NCI-H774 (cell line): ENCODE measurements at regions not wholly inside any gene's neighbourhood (a gene's known extent, or its start where the extent isn't known, plus 50 kb on each side); places are given as distances from the start of the nearest gene placed in this dataset.

ENCODE experiments used
- DNase-seq: peaks from one replicate; lab custom pipeline; 2025; lab: John Stamatoyannopoulos, UW

DNA sequence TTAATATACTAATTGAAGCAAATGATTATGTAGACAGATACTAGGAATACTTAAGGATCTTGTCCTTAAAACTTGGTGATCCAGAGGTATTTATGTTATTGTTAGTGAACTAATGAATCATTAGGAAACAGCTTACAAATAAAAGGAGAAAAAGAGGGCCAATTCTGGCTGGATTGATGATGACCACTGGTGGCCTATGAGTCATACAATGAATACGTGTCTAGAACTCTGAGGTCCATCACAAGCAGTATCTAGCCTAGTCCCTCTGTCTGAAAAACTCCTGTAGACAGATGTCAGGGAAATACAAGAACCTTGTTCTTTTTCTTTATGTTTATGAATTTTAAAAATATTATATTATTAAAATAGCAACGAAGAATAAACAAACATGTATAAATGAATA is 51.7 kb upstream of the RTL1 start:
- DNase-seq = no peak

DNA sequence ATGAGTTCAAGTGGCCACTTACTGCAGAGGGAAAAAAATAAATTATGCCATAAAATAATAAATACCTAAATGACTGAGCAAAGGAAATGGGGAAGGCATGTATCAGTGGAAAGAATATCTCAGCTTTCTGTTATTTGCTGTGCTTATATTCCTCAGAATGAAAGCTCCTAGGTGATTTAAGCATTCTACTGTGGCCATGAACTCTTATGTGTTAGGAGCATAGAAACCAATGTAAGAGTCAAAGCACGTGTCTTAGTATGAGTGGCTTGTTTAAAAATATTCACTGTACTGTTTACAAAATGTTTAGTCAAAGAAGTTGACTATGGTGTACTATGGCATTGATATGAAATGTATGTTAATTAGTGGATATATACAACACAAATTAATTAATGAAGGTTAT is 59.0 kb upstream of the RTL1 start:
- DNase-seq = no peak

DNA sequence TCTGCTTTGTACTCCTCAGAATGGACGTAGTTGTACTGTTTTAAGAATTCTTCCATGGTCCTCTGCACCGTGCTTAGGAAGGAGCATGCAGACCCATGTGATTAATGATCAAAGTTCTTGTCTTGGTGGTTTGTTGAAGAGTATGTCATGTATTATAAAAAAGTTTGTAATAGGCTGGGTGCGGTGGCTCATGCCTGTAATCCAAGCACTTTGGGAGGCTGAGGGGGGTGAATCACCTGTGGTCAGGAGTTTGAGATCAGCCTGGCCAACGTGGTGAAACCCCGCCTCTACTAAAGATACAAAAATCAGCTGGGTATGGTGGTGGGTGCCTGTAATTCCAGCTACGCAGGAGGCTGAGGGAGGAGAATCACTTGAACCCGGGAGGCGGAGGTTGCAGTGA is 61.8 kb upstream of the RTL1 start:
- DNase-seq = no peak

DNA sequence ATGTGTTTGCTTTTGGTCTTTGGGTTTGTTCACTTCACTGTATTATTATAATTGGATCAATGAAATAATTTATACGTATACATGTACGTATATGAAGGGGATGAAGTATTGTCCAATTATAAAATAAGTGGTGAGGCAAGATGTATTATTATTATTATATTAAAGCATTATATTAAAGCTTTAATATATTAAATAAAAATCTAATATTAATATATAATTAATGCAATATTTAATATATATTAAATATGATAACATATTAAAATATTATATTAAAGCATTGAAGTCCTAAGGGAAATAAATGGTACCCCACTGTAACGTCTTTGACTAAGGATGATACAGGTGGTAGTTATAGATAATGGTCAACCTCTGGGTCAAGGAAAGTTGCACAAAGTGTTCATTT is 63.7 kb upstream of the RTL1 start:
- DNase-seq = no peak

DNA sequence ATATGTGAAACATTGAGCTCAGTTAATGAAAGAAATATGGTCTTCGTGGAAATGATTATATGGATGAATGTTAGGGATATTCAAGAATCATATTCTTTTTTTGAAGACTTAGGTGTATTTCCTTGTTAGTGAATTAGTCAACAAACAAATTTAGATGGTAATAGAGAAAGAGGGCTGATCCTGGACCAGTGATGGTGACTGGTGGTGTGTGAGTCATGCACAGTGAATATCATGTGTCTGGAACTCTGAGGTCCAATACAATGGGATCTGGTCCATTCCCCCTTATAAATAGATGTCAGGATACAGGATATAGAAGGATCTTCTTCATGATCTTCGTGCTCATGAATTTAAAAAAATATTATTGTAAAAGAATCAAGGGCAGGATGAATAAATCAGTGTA is 64.4 kb upstream of the RTL1 start:
- no peak for DNase-seq

DNA sequence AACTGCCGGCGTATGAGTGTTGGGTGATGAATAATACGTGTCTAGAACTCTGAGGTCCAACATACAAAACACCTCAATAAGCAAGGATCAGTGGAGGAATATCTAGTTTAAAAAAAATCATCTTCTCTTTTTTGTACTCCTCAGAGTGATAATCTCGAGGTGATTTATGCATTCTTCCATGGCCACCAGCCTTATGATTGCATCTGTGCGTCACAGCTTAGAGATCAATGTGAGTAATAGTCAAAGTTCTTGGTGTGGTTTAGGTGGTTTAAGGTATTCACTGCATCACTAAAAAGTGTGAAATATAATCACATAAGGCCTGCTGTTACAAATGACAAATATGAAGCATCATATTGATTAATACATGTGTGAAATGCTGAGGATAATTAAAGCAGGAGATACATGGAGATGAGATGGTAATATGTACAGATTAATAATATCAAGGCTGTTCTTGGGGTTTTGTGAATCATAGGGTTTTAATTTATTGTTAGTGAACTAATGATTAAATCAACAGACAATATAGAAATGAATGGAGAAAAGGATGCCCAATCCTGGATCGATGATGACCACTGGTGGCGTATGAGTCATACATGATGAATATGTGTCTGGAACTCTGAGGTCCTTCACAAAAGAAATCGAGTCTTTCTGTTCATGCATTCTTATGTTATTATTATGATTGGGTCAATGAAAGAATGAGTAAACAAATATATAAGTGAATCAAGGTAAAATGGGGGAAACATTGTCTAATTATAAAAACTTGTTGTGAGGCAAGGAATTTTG is 68.8 kb upstream of the RTL1 start:
- DNase-seq = no peak

DNA sequence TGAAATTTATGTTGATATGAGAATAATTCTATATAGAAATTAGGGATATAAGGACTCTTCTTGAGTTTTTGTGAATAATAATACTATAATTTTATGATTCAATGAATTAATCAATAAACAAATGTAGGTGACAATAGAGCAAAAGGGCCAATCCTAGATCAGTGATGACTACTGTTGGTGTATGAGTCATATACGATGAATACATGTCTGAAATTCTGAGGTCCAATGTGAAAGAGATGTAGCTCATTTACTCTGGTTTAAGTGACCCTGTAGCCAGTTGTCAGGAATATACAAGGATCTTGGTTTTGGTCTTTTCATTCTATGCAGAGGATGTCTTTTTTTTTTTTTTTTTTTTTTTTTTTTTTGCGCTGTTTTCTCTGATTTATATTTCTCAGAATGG is 72.1 kb upstream of the RTL1 start:
- DNase-seq = no peak

DNA sequence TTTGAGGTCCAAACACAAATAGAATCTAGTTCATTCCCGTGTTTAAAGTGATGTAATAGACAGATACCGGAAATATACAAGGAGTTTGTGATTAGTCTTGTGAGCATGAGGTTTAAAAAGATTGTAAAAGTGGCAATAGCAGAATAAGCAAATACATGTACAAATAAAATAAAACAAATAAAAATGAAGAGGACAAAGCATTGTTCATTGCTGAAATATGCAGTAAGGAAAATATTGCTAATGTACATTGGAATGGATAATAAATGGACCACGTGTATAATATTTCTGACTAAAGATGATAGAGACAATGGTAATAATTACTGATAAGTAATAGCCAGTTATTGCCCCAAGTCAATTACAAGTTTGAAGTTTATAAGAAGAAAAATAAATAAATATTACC is 75.6 kb upstream of the RTL1 start:
- DNase-seq = no peak

DNA sequence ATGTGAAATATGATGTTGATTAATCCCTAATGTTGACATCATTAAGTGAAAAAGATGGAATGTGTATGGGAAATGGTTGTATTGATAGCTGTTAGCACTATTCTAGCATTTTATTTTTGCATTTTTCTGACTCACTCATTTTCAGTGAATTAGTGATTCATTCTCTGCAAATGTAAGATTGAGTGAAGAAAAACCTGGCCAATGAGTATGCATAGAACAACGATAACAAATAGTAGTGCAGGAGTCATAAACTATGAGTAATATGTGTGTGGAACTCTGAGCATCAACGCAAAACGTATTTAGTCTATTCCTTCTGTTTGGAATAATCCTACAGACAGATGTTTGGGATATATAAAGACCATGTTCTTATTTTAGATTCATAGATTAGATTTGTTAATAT is 76.3 kb upstream of the RTL1 start:
- DNase-seq = no peak

DNA sequence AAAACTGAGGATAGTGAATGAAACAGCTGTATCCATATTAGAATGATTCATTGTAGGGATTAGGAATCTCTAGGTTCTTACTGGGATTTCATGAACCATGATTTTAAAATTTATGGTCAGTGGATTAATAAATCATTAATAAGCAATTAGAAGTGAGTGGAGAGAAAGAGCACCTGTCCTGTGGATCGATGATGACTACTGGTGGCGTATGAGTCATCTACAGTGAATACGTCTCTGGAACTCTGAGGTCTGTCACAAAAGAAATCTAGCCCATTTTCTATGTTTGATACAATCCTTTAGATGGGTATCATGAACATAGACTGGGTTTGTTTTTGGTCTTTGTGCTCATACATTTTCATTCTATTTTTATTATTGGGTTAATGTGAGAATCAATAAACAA is 77.3 kb upstream of the RTL1 start:
- DNase-seq = no peak

DNA sequence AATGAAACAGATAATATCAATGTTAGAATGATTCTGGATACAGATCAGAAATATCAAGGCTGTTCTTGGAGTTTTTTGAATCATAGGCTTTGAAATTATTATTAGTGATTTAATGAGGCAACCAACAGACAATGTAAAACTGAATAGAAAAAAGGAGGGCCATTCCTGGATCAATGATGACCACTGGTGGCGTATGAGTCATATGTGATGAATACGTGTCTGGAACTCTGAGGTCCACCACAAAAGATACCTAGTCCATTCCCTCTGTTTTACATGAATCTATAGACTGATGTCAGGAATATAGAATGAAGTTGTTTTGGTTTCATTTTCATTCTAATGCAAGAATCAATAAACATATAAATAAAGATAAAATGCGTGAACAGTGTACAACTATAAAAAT is 78.3 kb upstream of the RTL1 start:
- no peak for DNase-seq

DNA sequence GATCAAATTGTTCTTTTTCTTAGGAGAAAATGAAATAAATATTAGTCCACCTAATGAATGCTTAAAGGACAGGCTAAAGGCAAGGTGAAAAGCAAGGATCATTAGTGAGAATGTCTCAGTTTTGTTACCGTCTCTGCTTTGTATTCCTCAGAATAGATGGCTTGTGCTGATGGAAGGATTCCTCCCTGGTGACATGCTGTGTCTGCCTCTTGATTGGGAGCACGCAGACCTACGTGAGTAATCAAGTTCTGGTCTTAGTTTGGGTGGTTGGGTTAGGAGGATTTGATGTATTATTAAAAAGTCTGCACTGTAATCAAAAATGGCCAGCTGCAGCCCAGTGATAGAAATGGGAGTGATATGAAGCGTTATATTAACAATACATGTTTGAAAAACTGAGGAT is 78.8 kb upstream of the RTL1 start:
- no peak for DNase-seq

DNA sequence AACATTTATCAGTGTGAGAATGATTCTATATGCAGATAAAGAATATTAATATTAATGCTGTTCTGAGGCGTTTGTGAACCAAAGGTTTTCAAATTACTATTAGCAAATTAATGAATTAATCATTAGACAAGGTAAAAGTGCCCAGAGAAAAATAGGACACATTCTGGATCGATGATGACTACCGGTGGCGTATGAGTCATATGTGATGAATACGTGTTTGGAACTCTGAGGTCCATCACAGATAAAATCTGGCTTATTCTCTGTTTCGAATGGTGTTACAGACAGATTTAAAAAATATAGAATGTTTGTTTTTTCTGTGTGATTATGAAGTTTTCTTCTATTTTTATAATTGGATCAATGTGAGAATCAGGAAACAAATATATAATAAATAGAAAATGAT is 79.2 kb upstream of the RTL1 start:
- DNase-seq = no peak

DNA sequence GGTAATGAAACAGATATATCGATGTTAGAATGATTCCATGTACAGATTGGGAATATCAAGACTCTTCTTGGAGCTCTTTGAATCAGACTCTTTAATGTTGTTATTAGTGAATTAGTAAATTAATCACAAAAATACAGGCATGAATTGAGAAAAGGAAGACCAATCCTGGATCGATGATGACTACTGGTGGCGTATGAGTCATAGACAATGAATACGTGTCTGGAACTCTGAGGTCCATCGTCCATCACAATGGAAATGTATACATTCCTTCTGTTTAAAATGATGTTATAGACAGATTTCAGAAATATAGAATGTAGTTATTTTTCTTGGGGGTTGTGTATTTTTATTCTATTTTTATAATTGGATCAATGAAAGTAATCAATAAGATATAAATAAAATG is 80.2 kb upstream of the RTL1 start:
- DNase-seq = no peak

DNA sequence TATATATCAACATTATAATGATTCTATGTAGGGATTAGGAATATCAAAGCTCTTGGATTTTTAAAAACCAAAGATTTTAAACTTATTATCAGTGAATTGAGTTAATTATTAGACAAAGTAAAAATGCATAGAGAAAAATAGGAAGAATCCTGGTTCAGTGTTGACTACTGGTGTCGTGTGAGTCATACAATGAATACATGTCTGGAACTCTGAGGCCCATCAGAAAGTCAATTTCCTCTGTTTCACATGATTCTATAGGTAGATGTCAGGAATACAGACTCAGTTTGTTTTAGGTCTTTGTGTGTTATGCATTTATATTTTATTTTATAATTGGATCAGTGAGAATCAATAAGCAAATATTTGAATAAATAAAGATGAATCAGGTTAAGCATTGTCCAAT is 84.5 kb upstream of the RTL1 start:
- no peak for DNase-seq

DNA sequence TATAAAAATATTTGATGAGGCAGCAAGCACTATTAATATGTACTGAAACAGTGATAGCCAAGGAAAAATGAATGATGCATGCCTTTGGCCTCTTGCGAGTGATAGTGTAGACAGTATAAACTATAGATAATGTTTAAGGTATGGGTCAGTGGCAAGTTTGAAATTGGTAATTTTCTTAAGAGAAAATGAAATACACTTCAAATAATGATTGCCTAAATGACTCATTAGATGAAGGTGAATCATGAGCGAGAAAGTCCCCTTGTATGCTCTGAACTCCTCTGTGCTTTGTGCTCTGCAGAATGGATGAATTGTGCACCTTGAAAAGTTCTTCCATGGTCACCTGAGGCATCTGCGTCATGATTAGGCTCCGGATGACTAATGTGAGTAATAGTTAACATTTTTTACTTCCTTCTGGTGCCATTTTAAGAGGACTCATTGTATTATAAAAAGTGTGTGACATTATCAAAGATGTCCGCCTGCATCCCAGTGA is 84.9 kb upstream of the RTL1 start:
- no peak for DNase-seq

DNA sequence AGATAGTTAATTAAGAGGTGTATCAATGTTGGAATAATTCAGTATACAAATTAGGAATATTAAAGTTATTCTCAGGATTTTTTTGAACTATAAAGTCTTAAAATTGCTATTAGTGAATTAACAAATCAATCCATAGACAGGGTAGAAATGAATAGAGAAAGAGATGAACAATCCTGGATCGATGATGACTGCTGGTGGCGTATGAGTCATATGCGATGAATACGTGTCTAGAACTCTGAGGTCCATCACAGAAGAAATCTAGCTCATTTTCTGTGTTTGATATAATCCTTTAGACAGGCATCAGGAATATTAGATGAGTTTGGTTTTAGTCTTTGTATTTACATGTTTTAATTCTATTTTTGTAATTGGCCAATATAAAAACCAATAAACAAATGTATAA is 85.4 kb upstream of the RTL1 start:
- no peak for DNase-seq

DNA sequence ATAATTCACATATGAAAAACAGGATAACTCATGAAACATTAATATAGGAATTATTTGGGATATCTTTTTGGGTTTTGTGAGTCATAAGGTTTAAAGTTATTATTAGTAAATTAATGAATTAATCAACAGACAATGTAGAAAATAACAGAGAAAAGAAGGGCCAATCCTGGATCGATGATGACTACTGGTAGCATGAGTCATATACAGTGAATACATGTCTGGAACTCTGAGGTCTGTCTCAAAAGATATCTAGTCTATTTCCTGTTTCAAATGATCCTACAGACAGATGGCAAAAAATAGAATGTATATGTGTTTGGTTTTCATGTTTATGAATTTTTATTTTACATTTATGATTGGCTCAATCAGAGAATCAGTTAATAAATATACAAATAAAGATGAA is 86.4 kb upstream of the RTL1 start:
- DNase-seq = no peak

DNA sequence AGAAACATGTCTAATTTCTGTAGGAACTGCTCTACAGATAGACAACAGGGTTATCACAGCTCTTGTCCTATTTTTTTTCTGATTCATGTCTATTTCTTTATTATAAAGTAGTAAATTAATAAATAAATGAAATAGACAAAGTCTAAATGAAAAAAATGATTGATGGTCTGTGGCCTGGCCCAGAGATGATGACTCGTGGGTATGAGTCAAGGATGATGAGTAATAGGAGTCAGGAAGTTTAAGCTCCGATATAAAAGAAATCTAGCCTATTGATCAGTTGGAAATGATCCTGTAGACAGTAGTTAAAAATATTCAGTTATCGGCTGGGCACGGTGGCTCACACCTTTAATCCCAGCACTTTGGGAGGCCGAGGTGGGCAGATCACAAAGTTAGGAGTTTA is 90.6 kb upstream of the RTL1 start:
- DNase-seq = no peak

DNA sequence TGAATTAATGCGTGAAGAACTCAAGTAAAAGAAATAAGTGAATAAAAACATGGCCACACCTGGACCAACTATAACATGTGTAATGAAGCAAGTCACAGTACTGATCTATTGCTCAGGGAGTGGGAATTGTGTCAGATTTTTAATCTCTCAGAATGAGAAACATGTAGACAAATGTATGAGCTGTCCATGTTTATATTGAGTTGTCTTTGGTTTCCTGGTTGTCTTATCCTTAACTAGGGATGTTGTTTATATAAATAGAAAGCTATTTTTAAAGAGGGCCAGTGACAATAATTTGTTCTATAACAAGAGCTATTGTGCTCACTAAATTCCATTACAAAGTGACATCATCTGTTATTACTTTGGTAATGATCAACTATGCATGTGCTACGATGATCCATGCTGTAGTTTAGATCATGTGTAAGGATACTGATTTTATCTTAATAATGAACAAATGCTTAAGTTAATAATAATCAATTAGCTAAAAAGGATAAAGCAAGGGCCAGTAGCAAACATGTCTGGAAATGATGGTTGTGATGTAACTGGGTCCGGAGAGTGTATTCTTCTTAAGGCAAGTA is 91.3 kb upstream of the RTL1 start:
- DNase-seq = no peak

DNA sequence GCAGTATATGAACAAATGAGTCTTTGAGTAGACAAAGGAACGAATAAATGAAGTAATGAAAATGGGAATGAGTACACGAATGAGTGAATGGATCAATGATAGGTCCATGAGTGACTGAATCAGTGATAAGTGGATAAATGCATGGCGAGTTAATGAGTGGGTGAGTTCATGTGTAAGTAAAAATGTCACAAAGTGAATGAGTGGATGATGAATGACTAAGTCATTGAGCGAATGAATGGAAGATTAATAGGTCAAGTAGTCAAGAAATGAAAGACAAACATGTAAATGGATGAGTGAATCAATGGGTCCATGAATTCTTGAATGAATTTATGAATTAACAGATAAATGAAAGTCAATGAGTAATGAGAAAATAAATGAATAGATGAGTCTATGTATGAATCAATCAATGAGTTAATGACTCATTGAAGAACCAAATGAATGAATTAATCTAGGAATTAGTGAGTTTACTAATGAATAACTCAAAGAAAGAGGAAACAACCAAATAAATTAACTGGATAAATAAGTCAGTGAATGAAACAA is 97.3 kb upstream of the RTL1 start:
- no peak for DNase-seq

DNA sequence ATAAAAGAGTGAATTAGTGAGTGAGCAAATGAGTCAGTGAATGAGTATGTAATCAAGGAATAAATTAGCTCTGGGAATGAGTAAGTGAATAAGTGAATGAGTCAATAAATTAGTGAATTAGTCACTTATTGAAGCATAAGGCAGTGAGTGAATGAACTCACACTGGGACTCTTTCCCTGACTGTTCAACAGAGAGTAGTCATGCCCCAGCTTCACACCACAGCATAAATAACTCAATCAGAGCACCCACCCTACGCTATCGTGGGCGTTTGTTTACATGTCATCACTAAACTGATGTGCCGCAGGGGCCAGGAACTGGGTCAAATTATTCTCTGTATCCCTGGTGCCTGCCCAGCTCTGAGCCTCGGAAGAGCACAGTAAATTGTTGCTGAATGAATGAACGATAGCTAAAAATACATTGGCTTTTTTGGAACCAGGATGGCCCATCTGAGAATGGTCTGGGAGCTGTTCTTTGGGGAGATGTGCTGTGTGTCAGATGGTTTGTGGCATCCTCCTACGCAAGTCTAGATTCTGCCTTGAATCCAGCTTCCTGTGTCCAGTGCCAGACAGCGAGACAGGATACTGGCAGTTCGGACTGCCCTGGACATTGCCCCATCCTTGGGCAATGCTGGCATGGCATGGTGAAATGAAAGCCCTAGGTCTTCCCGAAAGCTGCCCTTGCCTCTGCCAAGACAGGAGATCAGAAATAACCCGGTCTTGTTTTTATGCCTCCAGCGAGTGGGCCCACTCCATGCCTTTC is 98.0 kb upstream of the RTL1 start:
- DNase-seq = no peak

DNA sequence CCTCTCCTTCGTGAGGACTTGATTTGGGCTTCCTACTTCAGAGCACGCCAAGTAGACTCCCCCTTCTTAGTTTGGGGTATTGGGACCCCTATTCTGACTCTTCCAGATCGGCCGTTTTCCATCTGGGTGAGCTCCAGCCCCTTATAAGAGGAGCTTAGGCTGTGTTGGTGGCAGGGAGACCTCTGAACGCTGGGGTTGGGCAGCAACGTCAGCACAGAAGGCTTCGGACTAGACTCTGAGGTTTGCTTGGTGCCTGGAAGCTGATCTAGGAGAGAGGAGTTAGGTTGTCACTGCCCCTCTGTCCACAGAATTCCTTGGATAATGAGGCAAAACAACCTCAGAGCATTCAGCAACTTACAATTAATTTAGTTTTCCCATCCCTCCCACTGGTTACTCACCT is 99.2 kb upstream of the RTL1 start:
- DNase-seq = no peak
